T-cell (primary cell): ENCODE measurements at regions not wholly inside any gene's neighbourhood (a gene's known extent, or its start where the extent isn't known, plus 50 kb on each side); places are given as distances from the start of the nearest gene placed in this dataset.
"Not testable (repeated sequence)": the region's sequence is repeated elsewhere in the genome, so short reads cannot be mapped to it uniquely, and the experiment has no call there.

Experiments used
- ATAC-seq, 4 experiments: fragments of 200-7000 bp in 3 of 4; fragments of 150-1000 bp in 1 of 4; cut with Tn5 transposase; replicated peaks in 1 of 4; 1 replicate in 3 of 4; 2 replicates in 1 of 4; pipeline ENCODE4 v1.10.0; 2021; ENCODE audit warnings: moderate library complexity in 3 of 4, mild to moderate bottlenecking in 2 of 4, moderate number of reproducible peaks in 1 of 4
- CTCF ChIA-PET, 2 donors: fragments of 300-600 bp; sonication (Branson Sonifier 250); formaldehyde crosslinking; loops; one replicate each; lab custom pipeline; 2022; ENCODE audit warnings: antibody characterized with exemption in 2 of 2; lab: Charles Lee
- POLR2A ChIA-PET, 2 donors: fragments of 300-600 bp; sonication (Branson Sonifier 250); formaldehyde crosslinking; loops; one replicate each; lab custom pipeline; 2022; ENCODE audit warnings: antibody characterized with exemption in 2 of 2; lab: Charles Lee
- DNase-seq, 35 experiments: peaks; one replicate each; pipeline versions ENCODE4 v3.0.0 to v3.0.0-alpha.2; 2013 to 2023
- H3K27ac ChIP-seq: one replicate; pipeline ENCODE4 v1.5.1; 2013; ENCODE audit warnings: low read length
- H3K27me3 ChIP-seq, 2 experiments: replicated peaks in 1 of 2; 1 replicate in 1 of 2; 2 replicates in 1 of 2; pipeline versions ENCODE4 v1.6.1 to v1.7.0; 2013; ENCODE audit warnings: low read length in 1 of 2, mixed read lengths in 1 of 2; ENCODE audit not compliant: control insufficient read depth in 2 of 2, insufficient read depth in 2 of 2; ENCODE audit errors: extremely low read depth in 1 of 2
- H3K36me3 ChIP-seq, 2 donors: 1 replicate in 1 of 2; 2 replicates in 1 of 2; pipeline versions ENCODE4 v1.6.1 to v1.7.0; 2013; ENCODE audit warnings: low read length in 1 of 2; ENCODE audit not compliant: control insufficient read depth in 2 of 2, insufficient read depth in 1 of 2; ENCODE audit errors: extremely low read depth in 1 of 2
- H3K4me1 ChIP-seq, 2 experiments: 1 replicate in 1 of 2; 2 replicates in 1 of 2; pipeline versions ENCODE4 v1.6.1 to v1.7.0; 2013; ENCODE audit warnings: low read length in 2 of 2, mixed read lengths in 1 of 2; ENCODE audit not compliant: insufficient read depth in 2 of 2, control insufficient read depth in 1 of 2; ENCODE audit errors: extremely low read depth in 1 of 2
- H3K4me3 ChIP-seq, 2 donors: 1 replicate in 1 of 2; 2 replicates in 1 of 2; pipeline versions ENCODE4 v1.5.1 to v1.7.0; 2013; ENCODE audit warnings: mild to moderate bottlenecking in 2 of 2, low read length in 1 of 2, moderate library complexity in 1 of 2; ENCODE audit not compliant: control insufficient read depth in 1 of 2; ENCODE audit errors: extremely low read depth in 1 of 2
- H3K9me3 ChIP-seq: 2 replicates; pipeline ENCODE4 v1.7.0; 2013
- H3K27ac Mint-ChIP-seq, 2 donors: one replicate each; pipeline ENCODE4 v1.8.0; 2020 to 2021; ENCODE audit warnings: mild to moderate bottlenecking in 2 of 2, mixed read lengths in 2 of 2
- H3K27me3 Mint-ChIP-seq, 2 donors: one replicate each; pipeline ENCODE4 v1.8.0; 2021 to 2022; ENCODE audit warnings: mixed read lengths in 2 of 2
- H3K36me3 Mint-ChIP-seq: one replicate; pipeline ENCODE4 v1.8.0; 2021; ENCODE audit warnings: mixed read lengths
- H3K4me1 Mint-ChIP-seq, 3 donors: one replicate each; pipeline ENCODE4 v1.8.0; 2020 to 2022; ENCODE audit warnings: mixed read lengths in 3 of 3, mild to moderate bottlenecking in 1 of 3
- H3K4me3 Mint-ChIP-seq, 3 donors: one replicate each; pipeline ENCODE4 v1.8.0; 2020 to 2022; ENCODE audit warnings: mild to moderate bottlenecking in 3 of 3, mixed read lengths in 3 of 3, moderate library complexity in 3 of 3
- H3K9me3 Mint-ChIP-seq, 3 donors: one replicate each; pipeline ENCODE4 v1.8.0; 2020 to 2022; ENCODE audit warnings: mixed read lengths in 3 of 3
- WGBS: methylation state at CpG from one replicate; pipeline ENCODE4 v1.1.5; 2013; ENCODE audit warnings: missing lambda C conversion rate; ENCODE audit not compliant: insufficient coverage; 5-methylcytosine and 5-hydroxymethylcytosine counted together

GRCh38 chr4:57342411-57342810 is 232.2 kb upstream of the IGFBP7 start:
- POLR2A ChIA-PET: no interaction called here
- Mint-ChIP-seq H3K4me3 (no peak overlapping the region), H3K4me1 (no peaks in the 10 kb centered on the region), H3K27ac (no peak overlapping the region), H3K9me3 (peaks cover 0 to 9% (median 0%) of the 10 kb centered on the region in 3 donors), H3K27me3 (peaks cover 0 to 9% of the 10 kb centered on the region in 2 donors), H3K36me3 (no peaks in the 10 kb centered on the region)
- DNase-seq: no peak
- WGBS: no CpG with 5 or more reads among the region's 2 CpGs
- H3K27me3 ChIP-seq: no peaks in the 10 kb centered on the region
- H3K4me3 ChIP-seq: no peak overlapping the region
- CTCF ChIA-PET: no interaction called here
- no peaks in the 10 kb centered on the region for H3K9me3 ChIP-seq
- no peaks in the 10 kb centered on the region for H3K4me1 ChIP-seq
- no peak overlapping the region for H3K27ac ChIP-seq
- no peaks in the 10 kb centered on the region for H3K36me3 ChIP-seq
- ATAC-seq: no peak

DNA sequence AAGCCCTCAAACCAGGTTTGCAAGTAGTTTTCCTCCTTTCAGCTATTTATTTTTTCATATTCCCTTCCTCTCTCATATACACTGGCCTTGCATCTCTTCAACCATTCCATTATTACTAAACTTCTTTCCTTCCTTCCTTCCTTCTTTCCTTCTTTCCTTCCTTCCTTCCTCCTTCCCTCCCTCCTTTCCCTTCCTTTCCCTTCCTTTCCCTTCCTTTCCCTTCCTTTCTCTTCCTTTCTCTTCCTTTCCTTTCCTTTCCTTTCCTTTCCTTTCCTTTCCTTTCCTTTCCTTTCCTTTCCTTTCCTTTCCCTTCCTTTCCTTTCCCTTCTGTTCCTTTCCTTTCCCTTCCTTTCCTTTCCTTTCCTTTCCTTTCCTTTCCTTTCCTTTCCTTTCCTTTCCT is 228.7 kb upstream of the IGFBP7 start:
- H3K27ac ChIP-seq, H3K4me3 Mint-ChIP-seq, H3K36me3 Mint-ChIP-seq, H3K9me3 ChIP-seq, H3K27me3 Mint-ChIP-seq, H3K4me3 ChIP-seq, DNase-seq, H3K4me1 ChIP-seq, ATAC-seq, POLR2A ChIA-PET, CTCF ChIA-PET, H3K27ac Mint-ChIP-seq, H3K4me1 Mint-ChIP-seq, H3K36me3 ChIP-seq, H3K27me3 ChIP-seq: not testable (repeated sequence)
- peaks cover 0 to 13% (median 0%) of the 10 kb centered on the region in 3 donors for H3K9me3 Mint-ChIP-seq

- Mint-ChIP-seq H3K4me1 (no peaks in the 10 kb centered on the region), H3K9me3 (peaks cover 0 to 5% (median 0%) of the 10 kb centered on the region in 3 donors), H3K27me3 (no peaks in the 10 kb centered on the region), H3K27ac (no peak overlapping the region), H3K4me3 (no peak overlapping the region), H3K36me3 (no peaks in the 10 kb centered on the region)
- Histone ChIP-seq H3K27ac (no peak overlapping the region), H3K36me3 (no peaks in the 10 kb centered on the region), H3K4me1 (no peaks in the 10 kb centered on the region), H3K27me3 (no peaks in the 10 kb centered on the region), H3K9me3 (no peaks in the 10 kb centered on the region), H3K4me3 (no peak overlapping the region)
- WGBS: 93% methylated on average over 2 of the region's 5 CpGs
- no peak for ATAC-seq
- POLR2A ChIA-PET: no interaction called here
- DNase-seq: no peak
- CTCF ChIA-PET: no interaction called here
Measured at GRCh38 chr4:57333684-57334083, 223.5 kb upstream of the IGFBP7 start.

DNA sequence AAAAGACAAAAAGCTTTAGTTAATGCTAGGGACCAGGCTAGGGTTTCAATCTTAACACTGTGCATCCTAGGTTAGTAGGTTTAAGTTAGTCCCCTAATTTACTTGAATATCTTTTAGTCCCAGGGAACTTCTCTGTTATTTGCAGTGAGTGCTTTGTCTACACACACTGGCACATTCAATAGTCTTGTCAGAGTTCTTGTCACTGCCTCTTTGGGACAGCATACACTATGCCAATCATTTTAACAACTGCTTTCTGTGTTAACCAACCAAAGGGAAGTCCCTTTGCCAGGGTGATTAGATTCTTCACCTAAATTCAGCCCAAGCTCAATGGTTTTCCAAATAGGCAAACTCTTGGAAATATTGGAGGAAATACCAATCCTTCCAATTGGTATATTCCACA is 221.8 kb upstream of the IGFBP7 start:
- DNase-seq (no peak), ATAC-seq (no peak)
- Histone ChIP-seq H3K4me3 (no peak overlapping the region), H3K4me1 (no peaks in the 10 kb centered on the region), H3K9me3 (no peaks in the 10 kb centered on the region), H3K27me3 (no peaks in the 10 kb centered on the region), H3K27ac (no peak overlapping the region), H3K36me3 (no peaks in the 10 kb centered on the region)
- H3K36me3 Mint-ChIP-seq: no peaks in the 10 kb centered on the region
- CTCF ChIA-PET: no interaction called here
- no peaks in the 10 kb centered on the region for H3K27me3 Mint-ChIP-seq
- no peaks in the 10 kb centered on the region for H3K4me1 Mint-ChIP-seq
- H3K9me3 Mint-ChIP-seq: peaks cover 0 to 8% (median 0%) of the 10 kb centered on the region in 3 donors
- POLR2A ChIA-PET: no interaction called here
- H3K4me3 Mint-ChIP-seq: no peak overlapping the region
- no peak overlapping the region for H3K27ac Mint-ChIP-seq

DNA sequence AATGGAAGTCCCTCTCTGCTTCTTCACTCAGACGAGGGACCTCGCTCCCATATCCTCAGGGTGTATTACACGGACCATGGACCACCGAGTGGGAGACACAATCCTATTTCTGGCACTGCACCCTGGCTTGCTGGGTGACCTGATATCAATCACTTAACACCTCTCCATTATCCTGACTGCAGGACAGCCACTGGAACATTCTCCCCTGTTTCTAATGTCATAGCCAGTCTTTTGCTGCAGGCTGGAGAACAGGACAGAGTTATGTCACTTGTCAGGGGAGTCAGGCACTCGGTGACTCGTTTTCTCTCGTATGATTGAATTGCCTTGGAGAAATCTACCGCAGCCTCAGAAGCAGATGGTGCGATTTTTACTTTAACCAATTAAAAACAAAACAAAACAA is 219.1 kb upstream of the IGFBP7 start:
- ATAC-seq (no peak), DNase-seq (no peak)
- Mint-ChIP-seq H3K27ac (no peak overlapping the region), H3K4me3 (no peak overlapping the region), H3K36me3 (no peaks in the 10 kb centered on the region), H3K27me3 (no peaks in the 10 kb centered on the region), H3K4me1 (no peaks in the 10 kb centered on the region), H3K9me3 (peaks cover 0 to 4% (median 0%) of the 10 kb centered on the region in 3 donors)
- WGBS: 79% methylated on average over 7 of the region's 9 CpGs
- ChIA-PET POLR2A (no interaction called here), CTCF (no interaction called here)
- Histone ChIP-seq H3K36me3 (no peaks in the 10 kb centered on the region), H3K27ac (no peak overlapping the region), H3K4me3 (no peak overlapping the region), H3K9me3 (no peaks in the 10 kb centered on the region), H3K4me1 (no peaks in the 10 kb centered on the region), H3K27me3 (no peaks in the 10 kb centered on the region)

GRCh38 chr4:57324673-57325307 is 214.6 kb upstream of the IGFBP7 start:
- DNase-seq (no peak), ATAC-seq (no peak)
- Mint-ChIP-seq H3K4me1 (no peaks in the 10 kb centered on the region), H3K27me3 (peaks cover 0 to 2% of the 10 kb centered on the region in 2 donors), H3K9me3 (peaks cover 0 to 4% (median 0%) of the 10 kb centered on the region in 3 donors), H3K36me3 (no peaks in the 10 kb centered on the region), H3K4me3 (no peak overlapping the region), H3K27ac (no peak overlapping the region)
- H3K4me1 ChIP-seq: no peaks in the 10 kb centered on the region
- WGBS: 50% methylated on average over 1 of the region's 4 CpGs
- CTCF ChIA-PET: no interaction called here
- no peaks in the 10 kb centered on the region for H3K9me3 ChIP-seq
- POLR2A ChIA-PET: no interaction called here
- no peaks in the 10 kb centered on the region for H3K36me3 ChIP-seq
- no peaks in the 10 kb centered on the region for H3K27me3 ChIP-seq
- H3K4me3 ChIP-seq: no peak overlapping the region
- no peak overlapping the region for H3K27ac ChIP-seq

DNA sequence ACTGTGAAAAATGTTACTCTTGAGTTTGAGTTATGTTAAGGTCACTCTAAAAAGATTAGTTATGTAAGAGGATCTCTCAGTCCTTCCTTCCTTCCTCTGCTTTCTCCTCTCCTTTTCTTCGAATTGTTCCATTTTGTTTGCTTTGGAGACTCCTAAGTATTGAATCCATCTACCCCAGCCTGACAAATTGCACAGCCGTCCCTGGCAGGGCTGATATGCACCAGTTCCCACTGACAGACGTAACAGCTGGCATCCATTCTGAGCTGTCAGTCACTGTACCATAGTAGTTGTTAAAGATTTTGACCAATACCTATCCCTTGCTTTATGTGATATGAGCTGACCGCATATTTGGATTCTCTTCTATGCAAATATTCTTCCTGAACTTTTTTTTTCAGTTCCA is 210.7 kb upstream of the IGFBP7 start:
- CTCF ChIA-PET: no interaction called here
- ATAC-seq (no peak), DNase-seq (no peak)
- Mint-ChIP-seq H3K27ac (no peak overlapping the region), H3K4me1 (no peaks in the 10 kb centered on the region), H3K9me3 (no peaks in the 10 kb centered on the region), H3K27me3 (peaks cover 0 to 2% of the 10 kb centered on the region in 2 donors), H3K4me3 (no peak overlapping the region), H3K36me3 (no peaks in the 10 kb centered on the region)
- no peaks in the 10 kb centered on the region for H3K36me3 ChIP-seq
- H3K4me1 ChIP-seq: no peaks in the 10 kb centered on the region
- H3K27me3 ChIP-seq: no peaks in the 10 kb centered on the region
- POLR2A ChIA-PET: no interaction called here
- H3K27ac ChIP-seq: no peak overlapping the region
- H3K4me3 ChIP-seq: no peak overlapping the region
- no CpG with 5 or more reads among the region's 4 CpGs for WGBS
- H3K9me3 ChIP-seq: no peaks in the 10 kb centered on the region
